CD4-positive, alpha-beta T cell treated with Interleukin-15 for 4 hours (primary cell): ENCODE measurements at regions not wholly inside any gene's neighbourhood (a gene's known extent, or its start where the extent isn't known, plus 50 kb on each side); places are given as distances from the start of the nearest gene placed in this dataset.

Experiments used
- DNase-seq: peaks from one replicate; pipeline ENCODE4 v3.0.0-alpha.2; 2020; ENCODE audit warnings: low spot score

GRCh38 chr7:10889266-10889898, 84.3 kb upstream of the PHF14 start:
- peak; percentile 56 for DNase-seq

- no peak for DNase-seq
These were observed 65.1 kb upstream of the PHF14 start for GRCh38 chr7:10908600-10908999.

GRCh38 chr7:10910447-10910846, 63.2 kb upstream of the PHF14 start:
- DNase-seq = no peak

- no peak for DNase-seq
These were observed 61.6 kb upstream of the PHF14 start for GRCh38 chr7:10912077-10912476.

GRCh38 chr7:10913457-10913856, 60.2 kb upstream of the PHF14 start:
- DNase-seq = no peak

- no peak for DNase-seq
These were observed 55.5 kb upstream of the PHF14 start for GRCh38 chr7:10918093-10918590.

GRCh38 chr7:10919923-10920322, 53.7 kb upstream of the PHF14 start:
- no peak for DNase-seq
